CD4-positive, alpha-beta T cell treated with Interleukin-17A for 1 hour (primary cell): ENCODE measurements at regions not wholly inside any gene's neighbourhood (a gene's known extent, or its start where the extent isn't known, plus 50 kb on each side); places are given as distances from the start of the nearest gene placed in this dataset.
A peak's percentile ranks its signal among the peaks of the same experiment; 100 is the strongest.
"Not testable (repeated sequence)": the region's sequence is repeated elsewhere in the genome, so short reads cannot be mapped to it uniquely, and the experiment has no call there.

Source experiments
- DNase-seq: peaks from one replicate; pipeline ENCODE4 v3.0.0-alpha.2; 2020

DNA sequence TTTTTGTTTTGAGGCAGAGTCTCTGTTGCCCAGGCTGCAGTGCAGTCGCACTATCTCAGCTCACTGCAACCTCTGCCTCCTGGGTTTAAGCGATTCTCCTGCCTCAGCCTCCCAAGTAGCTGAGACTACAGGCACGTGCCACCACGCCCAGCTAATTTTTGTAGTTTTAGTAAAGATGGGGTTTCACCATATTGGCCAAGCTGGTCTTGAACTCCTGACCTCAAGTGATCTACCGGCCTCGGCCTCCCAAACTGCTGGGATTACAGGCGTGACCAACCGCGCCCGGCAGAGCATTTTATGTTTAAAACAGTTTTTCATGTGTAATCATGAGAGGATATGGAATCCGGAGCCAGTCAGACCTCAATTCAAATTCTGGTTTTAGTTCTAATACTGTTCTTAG is 94.0 kb upstream of the CHD2 start:
- DNase-seq, result not testable (repeated sequence)

- no peak for DNase-seq
Observed at GRCh38 chr15:92806763-92807162, 93.4 kb upstream of the CHD2 start.

DNA sequence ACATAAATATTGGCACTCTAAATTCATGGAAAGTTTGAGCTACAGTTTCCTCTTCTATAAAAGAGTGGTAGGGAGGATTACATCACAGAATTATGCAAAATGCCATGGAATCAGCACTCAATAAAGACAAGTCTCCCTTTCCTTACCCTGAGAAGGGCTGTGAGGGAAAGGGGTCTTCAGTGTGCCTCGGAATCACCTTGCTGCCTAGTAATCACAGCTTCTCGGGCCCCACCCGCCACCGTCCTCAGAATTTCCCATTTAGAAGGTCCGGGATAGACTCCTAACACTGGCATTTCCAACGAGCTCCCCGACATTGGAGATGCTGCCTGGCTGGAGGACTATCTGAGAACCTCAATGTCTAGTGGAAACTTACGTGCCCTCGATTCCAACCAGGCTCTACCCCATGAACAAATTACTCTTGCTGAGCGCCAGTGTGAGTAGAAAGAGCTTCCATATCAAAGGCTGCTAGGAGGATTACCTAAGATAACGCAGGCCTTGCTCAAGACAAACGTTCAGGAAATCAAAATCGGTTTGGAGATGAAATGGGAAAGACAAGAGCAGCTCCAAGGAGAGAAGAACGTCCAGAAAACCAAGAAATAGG is 92.1 kb upstream of the CHD2 start:
- DNase-seq, result peak; percentile 36

DNA sequence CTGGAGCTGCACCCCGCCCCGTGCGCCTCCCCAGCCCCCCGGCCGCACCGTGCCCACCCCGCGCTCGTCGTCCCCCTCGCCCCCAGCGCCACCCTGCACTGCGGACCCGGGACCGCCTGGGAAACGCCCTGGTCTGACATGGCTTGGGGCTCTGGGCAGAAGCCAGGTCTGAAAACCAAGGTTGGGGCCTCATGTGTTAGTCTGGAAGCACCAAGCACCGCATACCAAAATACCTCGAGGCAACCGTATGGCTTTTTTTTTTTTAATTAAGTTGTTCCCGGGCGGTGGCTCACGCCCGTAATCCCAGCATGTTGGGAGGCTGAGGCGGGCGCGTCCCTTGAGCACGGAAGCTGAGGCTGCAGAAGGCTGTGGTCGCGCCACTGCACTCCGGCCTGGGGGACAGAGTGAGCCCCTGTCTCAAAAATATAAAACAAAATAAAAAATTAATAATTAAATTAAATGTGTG is 91.5 kb upstream of the CHD2 start:
- DNase-seq, result no peak

- DNase-seq, result peak; percentile 98
Observed at GRCh38 chr15:92809064-92809879, 90.9 kb upstream of the CHD2 start.

DNA sequence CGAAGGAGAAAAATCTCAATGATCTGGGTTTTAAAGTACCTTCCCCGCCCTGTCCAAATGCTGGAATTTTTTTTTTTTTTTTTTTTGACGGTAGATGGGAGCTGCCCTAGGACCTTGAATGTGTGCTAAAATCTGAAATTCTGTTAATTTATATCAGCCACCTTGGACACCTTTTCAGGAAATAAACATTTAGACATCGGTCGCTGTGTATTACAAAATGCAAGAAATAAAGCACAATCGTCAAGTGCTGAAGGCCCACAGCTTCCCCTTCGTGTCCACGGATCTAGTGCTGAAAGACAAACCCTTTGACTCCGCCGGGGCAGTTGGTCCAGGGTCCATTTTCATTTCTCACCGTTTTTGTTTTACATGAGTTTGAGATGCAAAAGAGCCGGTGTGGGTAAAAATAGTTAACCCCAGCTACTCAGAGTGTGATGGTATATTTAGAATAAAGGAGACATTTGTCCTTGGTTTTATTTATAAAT is 90.2 kb upstream of the CHD2 start:
- peak; percentile 56 for DNase-seq

DNA sequence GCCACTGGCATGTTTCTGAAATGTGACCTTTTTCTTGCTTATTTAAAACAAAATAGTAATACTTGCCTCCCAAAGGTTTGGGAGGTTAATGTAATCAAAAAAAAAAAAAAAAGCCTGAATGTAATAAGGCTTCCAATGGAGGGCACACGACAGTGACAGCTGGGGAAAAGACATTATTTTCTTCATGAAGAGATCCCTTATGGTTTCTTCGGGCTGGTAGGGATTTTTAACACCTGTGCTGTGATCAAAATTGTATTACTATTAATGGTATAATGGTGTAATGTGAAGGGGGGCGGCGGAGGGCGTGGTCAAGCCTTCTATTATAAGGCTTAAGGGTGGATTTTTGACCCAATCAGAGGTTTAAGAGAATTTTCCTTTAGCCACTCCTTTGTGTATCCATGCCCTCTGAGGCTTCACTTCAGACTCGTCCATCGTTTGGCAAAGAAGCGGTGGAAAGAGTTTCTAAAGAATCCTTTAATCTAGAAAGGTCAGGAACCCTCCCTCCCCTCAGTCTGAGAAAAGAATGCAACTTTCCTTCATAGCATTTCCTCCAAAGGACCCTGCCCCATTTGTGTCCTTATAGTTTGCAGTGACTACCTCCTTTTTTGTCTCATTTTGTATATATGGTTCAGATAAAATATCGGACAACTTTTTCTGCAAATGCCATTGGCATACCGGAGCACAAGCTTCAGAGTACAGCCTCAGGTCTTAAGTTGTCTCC is 89.5 kb upstream of the CHD2 start:
- DNase-seq, result peak; percentile 48

GRCh38 chr15:92811148-92811913 is 88.8 kb upstream of the CHD2 start:
- DNase-seq, result peak; percentile 60

DNA sequence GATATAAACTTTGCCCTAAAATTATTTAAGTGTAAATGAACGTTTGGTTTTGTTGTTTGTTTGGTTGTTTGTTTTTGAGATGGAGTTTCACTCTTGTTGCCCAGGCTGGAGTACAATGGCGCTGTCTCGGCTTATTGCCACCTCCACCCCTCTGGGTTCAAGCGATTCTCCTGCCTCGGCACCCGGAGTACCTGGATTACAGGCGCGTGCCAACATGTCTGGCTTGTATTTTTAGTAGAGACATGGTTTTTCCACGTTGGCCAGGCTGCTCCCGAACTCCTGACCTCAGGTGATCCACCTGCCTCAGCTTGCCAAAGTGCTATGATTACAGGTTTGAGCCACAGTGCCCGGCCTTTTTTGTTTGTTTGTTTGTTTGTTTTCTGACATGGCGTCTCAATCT is 87.9 kb upstream of the CHD2 start:
- DNase-seq, result no peak

GRCh38 chr15:92813485-92813884 is 86.6 kb upstream of the CHD2 start:
- DNase-seq, result peak; percentile 81

DNA sequence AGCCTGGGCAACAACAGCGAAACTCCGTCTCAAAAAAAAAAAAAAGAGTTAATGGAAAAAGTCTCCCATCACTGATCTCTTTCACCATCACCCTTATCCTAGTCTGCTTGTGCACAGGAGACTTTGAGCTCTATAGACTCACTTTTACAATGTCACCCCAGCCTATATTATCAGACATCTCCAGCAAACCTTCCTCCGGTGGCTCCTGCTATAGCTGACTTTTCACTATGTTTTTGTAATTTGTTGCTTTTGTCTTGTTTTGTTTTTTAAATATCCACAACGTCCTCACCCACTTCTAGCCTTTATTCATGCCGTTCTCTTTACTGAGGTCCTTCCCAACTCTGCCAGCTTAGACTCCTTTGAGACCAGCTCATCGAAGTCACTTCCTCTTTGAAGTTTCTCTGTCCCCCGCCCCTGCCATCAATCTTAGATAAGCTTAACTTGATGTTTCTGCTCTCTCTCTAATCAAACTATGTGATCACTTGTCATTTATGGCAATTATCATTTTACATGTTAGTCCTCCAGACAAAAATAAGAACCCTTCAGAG is 82.7 kb upstream of the CHD2 start:
- DNase-seq, result peak; percentile 37

- no peak for DNase-seq
Observed at GRCh38 chr15:92818651-92819277, 81.4 kb upstream of the CHD2 start.

DNA sequence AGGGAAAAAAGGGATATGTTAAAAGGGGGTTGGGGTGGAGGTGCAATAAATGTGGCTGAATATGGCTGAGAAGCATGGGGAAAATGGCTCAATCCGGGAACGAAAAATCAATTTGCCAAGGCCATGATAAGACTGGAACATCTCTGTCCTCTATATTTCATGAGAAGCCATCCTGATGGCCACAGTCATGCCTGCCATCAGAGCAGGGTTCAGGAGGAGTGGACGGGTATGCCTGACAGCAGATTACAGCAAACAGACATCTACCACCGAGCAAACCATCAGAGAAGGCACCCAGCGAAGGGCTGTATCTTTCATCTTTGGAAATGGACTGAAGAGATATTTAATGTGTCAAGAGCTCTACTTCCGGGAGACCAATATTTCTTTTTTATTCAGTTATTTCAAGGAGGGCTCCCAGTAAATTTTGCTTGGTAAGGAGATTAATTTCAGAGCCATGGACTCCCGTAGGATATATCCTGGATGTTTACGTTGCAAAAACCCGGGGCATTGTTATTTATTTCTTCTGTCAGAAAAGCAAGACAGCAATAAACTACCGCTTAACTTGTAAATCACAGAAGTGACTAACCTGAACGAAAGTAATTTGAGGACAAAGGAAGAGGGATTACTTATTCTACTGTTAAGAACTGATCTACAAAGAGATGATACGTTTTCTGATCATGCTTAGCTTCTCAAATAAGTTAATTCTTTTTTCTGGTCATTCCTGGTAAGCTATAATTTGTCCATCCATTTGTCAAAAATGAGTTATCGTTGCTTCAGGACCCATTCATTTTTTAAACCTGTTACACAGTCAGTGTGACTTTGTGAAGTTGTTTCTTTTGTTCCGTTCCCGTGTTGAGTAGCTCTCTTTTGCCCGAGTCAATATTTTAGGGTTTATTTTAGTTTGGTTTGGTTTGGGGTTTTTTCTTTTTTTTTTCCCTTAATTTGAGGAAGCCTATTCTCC is 80.6 kb upstream of the CHD2 start:
- peak; percentile 27 for DNase-seq

- peak; percentile 89 for DNase-seq
Observed at GRCh38 chr15:92820236-92821021, 79.7 kb upstream of the CHD2 start.

- no peak for DNase-seq
Observed at GRCh38 chr15:92821491-92822116, 78.5 kb upstream of the CHD2 start.

- no peak for DNase-seq
Observed at GRCh38 chr15:92822216-92823144, 77.6 kb upstream of the CHD2 start.

DNA sequence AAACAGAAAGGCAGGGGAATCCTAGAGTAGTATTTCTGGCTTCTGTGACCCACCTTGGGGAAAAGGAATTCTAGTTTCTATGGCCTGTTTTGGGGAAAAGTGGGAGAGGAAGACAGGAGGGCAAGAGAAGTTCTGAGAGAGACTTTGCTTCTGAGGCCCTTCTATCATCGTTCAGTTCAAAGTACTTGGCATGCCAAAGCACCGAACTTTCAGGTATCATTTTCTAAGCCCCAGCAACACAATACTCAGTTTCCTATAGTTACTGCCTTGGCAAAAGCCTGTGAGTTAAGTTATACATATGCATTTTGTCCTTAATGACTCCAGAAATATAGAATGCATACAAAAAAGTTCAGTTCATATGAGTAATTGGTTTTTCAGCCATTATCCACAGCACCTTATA is 74.1 kb upstream of the CHD2 start:
- no peak for DNase-seq

DNA sequence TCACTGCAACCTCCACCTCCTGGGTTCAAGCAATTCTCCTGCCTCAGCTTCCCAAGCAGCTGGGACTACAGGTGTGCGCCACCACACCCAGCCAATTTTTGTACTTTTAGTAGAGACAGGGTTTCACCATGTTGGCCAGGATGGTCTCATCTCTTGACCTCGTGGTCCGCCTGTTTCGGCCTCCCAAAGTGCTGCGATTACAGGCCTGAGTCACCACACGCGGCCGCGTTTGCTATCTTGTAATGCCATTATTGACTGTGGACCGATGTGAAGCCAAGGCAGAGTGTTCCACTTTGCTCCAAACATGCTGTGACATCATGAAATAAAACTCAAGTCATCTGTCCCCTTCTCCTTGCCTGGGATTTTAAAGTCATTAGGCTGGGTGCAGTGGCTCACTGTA is 72.1 kb upstream of the CHD2 start:
- DNase-seq, result not testable (repeated sequence)
